ENCODE measurements at regions not wholly inside any gene's neighbourhood (a gene's known extent, or its start where the extent isn't known, plus 50 kb on each side); places are given as distances from the start of the nearest gene placed in this dataset.

- TF ChIP-seq CTCF (IDR thresholded peaks at IDR 0.05; ENCODE audit: extremely low read depth in 1 of 2, insufficient read depth in 1 of 2, low read depth in 1 of 2, low read length in 2 of 2) (no peak), MYC (IDR thresholded peaks at IDR 0.05; ENCODE audit: low read depth, low read length) (no peak), MAX (IDR thresholded peaks at IDR 0.05; ENCODE audit: insufficient read depth, insufficient read length) (no peak), JUN (IDR thresholded peaks at IDR 0.05; ENCODE audit: borderline replicate concordance, insufficient read depth, insufficient read length, low read depth) (no peak), POLR2AphosphoS5 (IDR thresholded peaks at IDR 0.05; ENCODE audit: insufficient read depth, low read depth, low read length) (no peak), POLR2A (IDR thresholded peaks at IDR 0.05; ENCODE audit: low read depth, low read length) (no peak)
Measured at GRCh38 chr11:28819741-28820140, 711.6 kb downstream of the METTL15 start.
